B cell (primary cell): ENCODE measurements at regions not wholly inside any gene's neighbourhood (a gene's known extent, or its start where the extent isn't known, plus 50 kb on each side); places are given as distances from the start of the nearest gene placed in this dataset.

ENCODE experiments used
- ATAC-seq: fragments of 200-7000 bp; cut with Tn5 transposase; one replicate; pipeline ENCODE4 v1.10.0; 2021; ENCODE audit warnings: low read depth, mild to moderate bottlenecking, moderate number of reproducible peaks, moderate library complexity
- CTCF ChIA-PET: fragments of 350-600 bp; sonication (Branson Sonifier 250); formaldehyde crosslinking; loops from one replicate; lab custom pipeline; 2021; ENCODE audit warnings: antibody characterized with exemption, inconsistent platforms; lab: Charles Lee
- POLR2A ChIA-PET: fragments of 350-600 bp; sonication (Branson Sonifier 250); formaldehyde crosslinking; loops from one replicate; lab custom pipeline; 2021; ENCODE audit warnings: antibody characterized with exemption; lab: Charles Lee
- DNase-seq: peaks from one replicate; pipeline ENCODE4 v3.0.0; 2013
- H2AFZ ChIP-seq: 2 replicates; pipeline ENCODE4 v1.6.1; 2012; ENCODE audit warnings: mild to moderate bottlenecking, low read depth, low read length; ENCODE audit not compliant: insufficient read depth, poor library complexity, severe bottlenecking
- H3K27ac ChIP-seq, 2 donors: 1 replicate in 1 of 2; 2 replicates in 1 of 2; pipeline ENCODE4 v1.5.1; 2012 to 2013; ENCODE audit warnings: low read length in 2 of 2, mild to moderate bottlenecking in 2 of 2, moderate library complexity in 1 of 2
- H3K27me3 ChIP-seq, 4 experiments: fragments of 200-600 bp in 1 of 4; sonication (generic) in 1 of 4; replicated peaks in 1 of 4; 1 replicate in 2 of 4; 2 replicates in 2 of 4; pipeline versions ENCODE4 v1.6.1 to v1.7.0; 2013 to 2016; ENCODE audit warnings: low read length in 3 of 4, mild to moderate bottlenecking in 2 of 4, mixed read lengths in 1 of 4, moderate library complexity in 1 of 4; ENCODE audit not compliant: insufficient read depth in 4 of 4, control insufficient read depth in 3 of 4; ENCODE audit errors: control extremely low read depth in 1 of 4
- H3K36me3 ChIP-seq, 2 experiments: replicated peaks in 1 of 2; 1 replicate in 1 of 2; 2 replicates in 1 of 2; pipeline versions ENCODE4 v1.6.1 to v1.7.1; 2013; ENCODE audit warnings: low read length in 1 of 2; ENCODE audit not compliant: insufficient read depth in 2 of 2, control insufficient read depth in 1 of 2; ENCODE audit errors: control extremely low read depth in 1 of 2, extremely low read depth in 1 of 2
- H3K4me1 ChIP-seq, 2 donors: fragments of 200-600 bp in 1 of 2; sonication (generic) in 1 of 2; 1 replicate in 1 of 2; 2 replicates in 1 of 2; pipeline versions ENCODE4 v1.5.1 to v1.6.1; 2013 to 2017; ENCODE audit warnings: low read length in 2 of 2; ENCODE audit not compliant: control insufficient read depth in 2 of 2, insufficient read depth in 2 of 2
- H3K4me2 ChIP-seq: replicated peaks from 2 replicates; pipeline ENCODE3; 2012; ENCODE audit warnings: mild to moderate bottlenecking, low read depth, low read length; ENCODE audit not compliant: poor library complexity, severe bottlenecking
- H3K4me3 ChIP-seq, 5 experiments: fragments of 200-600 bp in 1 of 5; sonication (generic) in 1 of 5; 1 replicate in 3 of 5; 2 replicates in 2 of 5; pipeline versions ENCODE4 v1.5.1 to v1.7.0; 2011 to 2016; ENCODE audit warnings: low read length in 4 of 5, mild to moderate bottlenecking in 4 of 5, low read depth in 2 of 5, control low read depth in 1 of 5, moderate library complexity in 1 of 5; ENCODE audit not compliant: insufficient read depth in 1 of 5; ENCODE audit errors: control extremely low read depth in 1 of 5, extremely low read depth in 1 of 5
- H3K79me2 ChIP-seq: fragments of 200-600 bp; sonication (generic); one replicate; pipeline ENCODE4 v1.6.0; 2016; ENCODE audit warnings: low read length; ENCODE audit not compliant: control insufficient read depth, insufficient read depth
- H3K9ac ChIP-seq: fragments of 200-600 bp; sonication (generic); 2 replicates; pipeline ENCODE4 v1.6.1; 2017; ENCODE audit warnings: mild to moderate bottlenecking, low read length, moderate library complexity
- H3K9me3 ChIP-seq, 3 donors: one replicate each; pipeline versions ENCODE4 v1.6.1 to v1.7.1; 2013; ENCODE audit warnings: low read length in 2 of 3; ENCODE audit not compliant: control insufficient read depth in 2 of 3, insufficient read depth in 1 of 3; ENCODE audit errors: control extremely low read depth in 1 of 3
- H4K20me1 ChIP-seq: 2 replicates; pipeline ENCODE4 v1.6.0; 2012; ENCODE audit warnings: mild to moderate bottlenecking, low read length; ENCODE audit not compliant: insufficient read depth, control insufficient read depth, poor library complexity, severe bottlenecking
- H3K27ac Mint-ChIP-seq: one replicate; pipeline ENCODE4 v1.8.0; 2021; ENCODE audit warnings: mixed read lengths
- H3K27me3 Mint-ChIP-seq: one replicate; pipeline ENCODE4 v1.8.0; 2021; ENCODE audit warnings: mixed read lengths
- H3K4me1 Mint-ChIP-seq: one replicate; pipeline ENCODE4 v1.8.0; 2021; ENCODE audit warnings: mixed read lengths
- H3K4me3 Mint-ChIP-seq: one replicate; pipeline ENCODE4 v1.8.0; 2021; ENCODE audit warnings: mixed read lengths
- H3K9me3 Mint-ChIP-seq: one replicate; pipeline ENCODE4 v1.8.0; 2022; ENCODE audit warnings: mixed read lengths; ENCODE audit not compliant: insufficient read depth
- EZH2 ChIP-seq: IDR thresholded peaks from 2 replicates; pipeline ENCODE4 v1.6.1; 2012; ENCODE audit warnings: borderline replicate concordance, low read depth, mild to moderate bottlenecking, moderate library complexity, low read length; ENCODE audit not compliant: insufficient read depth, poor library complexity, severe bottlenecking
- WGBS: methylation state at CpG from one replicate; pipeline ENCODE4 v1.1.5; 2013; ENCODE audit warnings: missing lambda C conversion rate; ENCODE audit not compliant: insufficient coverage; 5-methylcytosine and 5-hydroxymethylcytosine counted together
- intact Hi-C: fragments of 100-400 bp; cut with micrococcal nuclease; formaldehyde crosslinking; loops from one replicate; pipeline ENCODE4 v1.10.0; 2022
- TF ChIP-seq, protein P1 (sequence below): fragments of 200-600 bp; IDR thresholded peaks from one replicate; pipeline ENCODE4 v1.8.0; 2022; ENCODE audit warnings: antibody characterized with exemption, mild to moderate bottlenecking

DNA sequence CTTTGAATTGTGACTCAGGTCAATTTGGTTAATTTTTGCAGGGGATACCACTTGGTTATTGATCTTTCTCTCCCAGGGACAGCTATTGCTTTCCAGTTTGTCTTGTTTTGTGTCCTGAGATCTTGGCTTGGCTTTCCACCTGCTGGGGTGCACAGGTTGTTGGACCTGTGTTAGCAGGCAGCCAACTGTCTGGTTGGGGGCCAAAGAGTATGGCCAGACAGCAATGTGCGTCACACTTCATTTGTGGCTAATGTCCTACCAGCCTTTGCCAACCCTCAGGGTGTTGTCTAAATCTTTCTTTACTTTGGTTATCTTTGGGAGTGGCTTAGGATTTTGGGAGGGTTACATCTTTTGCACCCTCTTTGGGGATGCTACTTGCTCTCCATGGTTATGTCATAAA lies 494.9 kb upstream of the ATP2B1 start:
- H3K4me1 Mint-ChIP-seq: peaks cover 9% of the 10 kb centered on the region
- H3K9me3 ChIP-seq: no peaks in the 10 kb centered on the region
- H3K36me3 ChIP-seq: no peaks in the 10 kb centered on the region
- no peak overlapping the region for H3K27ac ChIP-seq
- H3K4me3 Mint-ChIP-seq: no peak overlapping the region
- intact Hi-C loops: no loop called here
- H3K4me1 ChIP-seq: no peaks in the 10 kb centered on the region
- H3K27me3 ChIP-seq: no peaks in the 10 kb centered on the region
- 100% methylated on average over 1 of the region's 1 CpG for WGBS
- peaks cover 4% of the 10 kb centered on the region for H3K9me3 Mint-ChIP-seq
- no peak overlapping the region for H3K4me2 ChIP-seq
- H3K4me3 ChIP-seq: no peak overlapping the region
- ATAC-seq (no peak), DNase-seq (no peak)
- no peaks in the 10 kb centered on the region for H4K20me1 ChIP-seq
- ChIA-PET CTCF (no interaction called here), POLR2A (no interaction called here)
- H2AFZ ChIP-seq: no peak overlapping the region
- H3K9ac ChIP-seq: no peak overlapping the region
- H3K27me3 Mint-ChIP-seq: no peaks in the 10 kb centered on the region
- H3K79me2 ChIP-seq: no peaks in the 10 kb centered on the region
- no peak overlapping the region for H3K27ac Mint-ChIP-seq
- TF ChIP-seq EZH2: no peak
- TF ChIP-seq, protein P1, sequence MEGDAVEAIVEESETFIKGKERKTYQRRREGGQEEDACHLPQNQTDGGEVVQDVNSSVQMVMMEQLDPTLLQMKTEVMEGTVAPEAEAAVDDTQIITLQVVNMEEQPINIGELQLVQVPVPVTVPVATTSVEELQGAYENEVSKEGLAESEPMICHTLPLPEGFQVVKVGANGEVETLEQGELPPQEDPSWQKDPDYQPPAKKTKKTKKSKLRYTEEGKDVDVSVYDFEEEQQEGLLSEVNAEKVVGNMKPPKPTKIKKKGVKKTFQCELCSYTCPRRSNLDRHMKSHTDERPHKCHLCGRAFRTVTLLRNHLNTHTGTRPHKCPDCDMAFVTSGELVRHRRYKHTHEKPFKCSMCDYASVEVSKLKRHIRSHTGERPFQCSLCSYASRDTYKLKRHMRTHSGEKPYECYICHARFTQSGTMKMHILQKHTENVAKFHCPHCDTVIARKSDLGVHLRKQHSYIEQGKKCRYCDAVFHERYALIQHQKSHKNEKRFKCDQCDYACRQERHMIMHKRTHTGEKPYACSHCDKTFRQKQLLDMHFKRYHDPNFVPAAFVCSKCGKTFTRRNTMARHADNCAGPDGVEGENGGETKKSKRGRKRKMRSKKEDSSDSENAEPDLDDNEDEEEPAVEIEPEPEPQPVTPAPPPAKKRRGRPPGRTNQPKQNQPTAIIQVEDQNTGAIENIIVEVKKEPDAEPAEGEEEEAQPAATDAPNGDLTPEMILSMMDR: no peak

DNA sequence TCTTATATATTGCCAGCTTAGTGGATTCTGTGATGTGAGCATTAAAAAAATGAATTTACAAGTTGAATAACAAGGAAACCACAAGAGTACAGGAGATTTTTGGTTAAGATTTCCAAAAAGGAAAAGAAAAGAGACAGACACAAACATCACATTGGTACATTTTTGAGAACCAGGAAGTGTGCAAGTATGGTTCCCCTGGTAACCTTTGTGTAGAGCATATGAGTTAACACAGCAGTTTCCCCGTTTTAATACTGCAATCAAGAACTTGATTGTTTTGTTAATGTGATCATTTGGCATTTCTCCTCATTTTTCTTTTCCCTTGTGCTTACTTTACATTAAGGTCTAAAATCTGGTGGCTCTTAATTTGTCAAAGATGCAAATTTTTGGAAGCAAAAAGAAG lies 490.4 kb upstream of the ATP2B1 start:
- Histone ChIP-seq H3K27me3 (no peaks in the 10 kb centered on the region), H3K4me3 (no peak overlapping the region), H3K79me2 (no peaks in the 10 kb centered on the region), H3K4me2 (no peak overlapping the region), H3K9ac (no peak overlapping the region), H3K27ac (no peak overlapping the region), H4K20me1 (no peaks in the 10 kb centered on the region), H3K36me3 (no peaks in the 10 kb centered on the region), H3K9me3 (no peaks in the 10 kb centered on the region), H2AFZ (peak overlapping the region; percentile 24), H3K4me1 (no peaks in the 10 kb centered on the region)
- Mint-ChIP-seq H3K4me1 (peaks cover 2% of the 10 kb centered on the region), H3K27ac (no peak overlapping the region), H3K4me3 (no peak overlapping the region), H3K27me3 (peaks cover 7% of the 10 kb centered on the region), H3K9me3 (no peaks in the 10 kb centered on the region)
- ATAC-seq (peak; percentile 33), DNase-seq (no peak)
- TF ChIP-seq EZH2: no peak
- TF ChIP-seq, protein P1: no peak
- ChIA-PET CTCF (no interaction called here), POLR2A (no interaction called here)
- no CpG with 5 or more reads among the region's 1 CpG for WGBS
- intact Hi-C loops: no loop called here
